ENCODE measurements at regions not wholly inside any gene's neighbourhood (a gene's known extent, or its start where the extent isn't known, plus 50 kb on each side); places are given as distances from the start of the nearest gene placed in this dataset.

- no peaks in the 10 kb centered on the region for H3K36me3 Mint-ChIP-seq (ENCODE audit: low read depth)
- POLR2A ChIA-PET = no interaction called here
These were observed 206.4 kb upstream of the FAT1 start for GRCh38 chr4:186930024-186930423.

DNA sequence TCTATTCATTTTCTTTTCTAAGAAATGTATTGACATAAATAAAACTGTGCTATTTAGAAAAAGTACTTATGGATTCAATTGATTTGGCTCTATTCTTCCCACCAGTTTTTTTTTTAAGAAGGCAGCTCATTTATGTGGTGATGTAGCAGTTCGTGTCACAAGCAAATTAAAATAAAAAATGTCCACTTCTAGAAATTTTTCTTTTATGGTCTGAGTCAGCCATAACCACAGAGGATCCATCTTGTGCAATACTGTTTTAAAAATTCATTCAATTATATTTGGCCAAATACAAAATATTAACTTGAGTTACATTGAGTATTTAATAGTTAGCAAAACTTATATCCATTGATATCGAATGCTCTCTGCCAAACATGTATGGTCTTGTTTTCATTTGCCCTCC is 207.9 kb upstream of the FAT1 start:
- H3K27ac ChIP-seq (ENCODE audit: low read depth in 1 of 2, low read length in 2 of 2) = no peak overlapping the region
- H3K9me3 ChIP-seq (ENCODE audit: control insufficient read depth in 1 of 2, insufficient read depth in 1 of 2, low read length in 2 of 2) = peaks cover 0 to 15% of the 10 kb centered on the region in 2 experiments
- H3K9me3 Mint-ChIP-seq = peaks cover 10% of the 10 kb centered on the region
- H3K4me1 ChIP-seq (ENCODE audit: insufficient read depth, low read length) = no peaks in the 10 kb centered on the region
- ChIA-PET POLR2A (no interaction called here), CTCF (no interaction called here)
- intact Hi-C loops (cut with DNase I, micrococcal nuclease) = no loop called here
- no peak for TF ChIP-seq CTCF (IDR thresholded peaks at IDR 0.05)
- no peaks in the 10 kb centered on the region for H3K4me1 Mint-ChIP-seq (ENCODE audit: low read depth)
- DNase-seq = no peak
- no peaks in the 10 kb centered on the region for H3K27me3 ChIP-seq (ENCODE audit: control insufficient read depth in 1 of 2, insufficient read depth in 2 of 2, low read length in 2 of 2)
- no peak overlapping the region for H3K27ac Mint-ChIP-seq
- H3K4me3 ChIP-seq (ENCODE audit: low read length) = no peak overlapping the region
- H3K4me3 Mint-ChIP-seq = no peak overlapping the region
- no peaks in the 10 kb centered on the region for H3K36me3 ChIP-seq (ENCODE audit: insufficient read depth, low read length)
- no peak for ATAC-seq (ENCODE audit: poor library complexity)
- no peaks in the 10 kb centered on the region for H3K27me3 Mint-ChIP-seq
- no peaks in the 10 kb centered on the region for H3K36me3 Mint-ChIP-seq (ENCODE audit: low read depth)

More at GRCh38 chr4:186930024-186930423, 206.4 kb upstream of the FAT1 start:
- intact Hi-C loops (cut with DNase I, micrococcal nuclease) = no loop called here
- Mint-ChIP-seq H3K27ac (no peak overlapping the region), H3K4me3 (no peak overlapping the region), H3K9me3 (peaks cover 6% of the 10 kb centered on the region), H3K27me3 (no peaks in the 10 kb centered on the region), H3K4me1 (ENCODE audit: low read depth) (no peaks in the 10 kb centered on the region)
- H3K27ac ChIP-seq (ENCODE audit: low read depth in 1 of 2, low read length in 2 of 2) = no peak overlapping the region
- H3K9me3 ChIP-seq (ENCODE audit: control insufficient read depth in 1 of 2, insufficient read depth in 1 of 2, low read length in 2 of 2) = peaks cover 0 to 12% of the 10 kb centered on the region in 2 experiments
- DNase-seq (no peak), ATAC-seq (ENCODE audit: poor library complexity) (no peak)
- H3K36me3 ChIP-seq (ENCODE audit: insufficient read depth, low read length) = no peaks in the 10 kb centered on the region
- H3K27me3 ChIP-seq (ENCODE audit: control insufficient read depth in 1 of 2, insufficient read depth in 2 of 2, low read length in 2 of 2) = no peaks in the 10 kb centered on the region
- TF ChIP-seq CTCF (IDR thresholded peaks at IDR 0.05) = no peak
- CTCF ChIA-PET = no interaction called here
- H3K4me1 ChIP-seq (ENCODE audit: insufficient read depth, low read length) = no peaks in the 10 kb centered on the region
- H3K4me3 ChIP-seq (ENCODE audit: low read length) = no peak overlapping the region

DNA sequence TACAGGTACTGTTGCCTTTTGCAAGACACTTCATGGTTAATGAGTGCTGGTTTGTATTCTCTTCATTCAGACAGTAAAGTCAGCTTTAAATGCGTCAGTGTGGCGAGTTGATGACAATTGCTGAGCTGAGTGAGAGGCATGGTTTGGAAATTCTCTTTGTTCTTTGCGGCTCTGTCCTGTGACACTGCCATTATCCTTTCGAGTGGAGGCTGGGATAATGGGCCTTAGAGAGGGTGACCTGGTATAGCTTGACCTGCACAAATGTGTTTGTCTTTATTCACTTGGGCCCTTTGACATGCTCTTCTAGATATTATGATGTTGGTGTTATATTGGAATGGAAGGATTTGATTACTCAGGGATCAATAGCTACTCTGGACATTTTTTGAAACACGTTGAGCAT is 208.5 kb upstream of the FAT1 start:
- H3K4me3 Mint-ChIP-seq = no peak overlapping the region
- peaks cover 10% of the 10 kb centered on the region for H3K9me3 Mint-ChIP-seq
- H3K27me3 Mint-ChIP-seq = no peaks in the 10 kb centered on the region
- intact Hi-C loops (cut with DNase I, micrococcal nuclease) = no loop called here
- Histone ChIP-seq H3K36me3 (ENCODE audit: insufficient read depth, low read length) (no peaks in the 10 kb centered on the region), H3K4me1 (ENCODE audit: insufficient read depth, low read length) (no peaks in the 10 kb centered on the region), H3K27me3 (ENCODE audit: control insufficient read depth in 1 of 2, insufficient read depth in 2 of 2, low read length in 2 of 2) (no peaks in the 10 kb centered on the region), H3K4me3 (ENCODE audit: low read length) (no peak overlapping the region), H3K9me3 (ENCODE audit: control insufficient read depth in 1 of 2, insufficient read depth in 1 of 2, low read length in 2 of 2) (peaks cover 0 to 15% of the 10 kb centered on the region in 2 experiments), H3K27ac (ENCODE audit: low read depth in 1 of 2, low read length in 2 of 2) (no peak overlapping the region)
- H3K27ac Mint-ChIP-seq = no peak overlapping the region
- ATAC-seq (ENCODE audit: poor library complexity) = no peak
- no peak for DNase-seq
- ChIA-PET POLR2A (no interaction called here), CTCF (no interaction called here)
- no peaks in the 10 kb centered on the region for H3K36me3 Mint-ChIP-seq (ENCODE audit: low read depth)
- no peak for TF ChIP-seq CTCF (IDR thresholded peaks at IDR 0.05)
- H3K4me1 Mint-ChIP-seq (ENCODE audit: low read depth) = no peaks in the 10 kb centered on the region
